ENCODE measurements at regions not wholly inside any gene's neighbourhood (a gene's known extent, or its start where the extent isn't known, plus 50 kb on each side); places are given as distances from the start of the nearest gene placed in this dataset.

DNA sequence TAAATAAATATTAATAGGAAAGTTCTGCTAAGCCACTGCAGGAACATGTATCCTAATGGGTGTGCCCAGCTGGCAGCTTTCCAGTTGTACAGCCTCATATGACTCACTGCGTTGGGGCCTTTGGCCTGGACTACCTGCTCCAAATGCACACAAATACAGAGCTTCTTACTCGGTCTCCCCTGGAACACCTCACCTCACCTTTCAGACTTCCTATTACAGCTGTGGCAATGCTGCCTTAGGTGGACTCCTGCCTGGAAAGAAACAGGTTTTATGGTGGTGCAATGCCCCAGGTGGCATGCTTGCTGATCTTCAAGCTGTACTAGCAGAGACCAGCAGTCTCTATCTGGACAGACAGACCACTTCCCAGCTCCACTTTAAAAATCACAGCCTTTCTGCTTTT lies 85.7 kb upstream of the EXOC1L start:
- Mint-ChIP-seq H3K36me3 (ENCODE audit: low read depth) (peaks cover 3% of the 10 kb centered on the region), H3K27me3 (peaks cover 72% of the 10 kb centered on the region), H3K27ac (no peak overlapping the region), H3K4me1 (peaks cover 2% of the 10 kb centered on the region), H3K4me3 (no peak overlapping the region)
- ATAC-seq (no peak), DNase-seq (no peak)
- H3K9me3 ChIP-seq (ENCODE audit: control insufficient read depth, low read length, poor library complexity, severe bottlenecking): no peaks in the 10 kb centered on the region

DNA sequence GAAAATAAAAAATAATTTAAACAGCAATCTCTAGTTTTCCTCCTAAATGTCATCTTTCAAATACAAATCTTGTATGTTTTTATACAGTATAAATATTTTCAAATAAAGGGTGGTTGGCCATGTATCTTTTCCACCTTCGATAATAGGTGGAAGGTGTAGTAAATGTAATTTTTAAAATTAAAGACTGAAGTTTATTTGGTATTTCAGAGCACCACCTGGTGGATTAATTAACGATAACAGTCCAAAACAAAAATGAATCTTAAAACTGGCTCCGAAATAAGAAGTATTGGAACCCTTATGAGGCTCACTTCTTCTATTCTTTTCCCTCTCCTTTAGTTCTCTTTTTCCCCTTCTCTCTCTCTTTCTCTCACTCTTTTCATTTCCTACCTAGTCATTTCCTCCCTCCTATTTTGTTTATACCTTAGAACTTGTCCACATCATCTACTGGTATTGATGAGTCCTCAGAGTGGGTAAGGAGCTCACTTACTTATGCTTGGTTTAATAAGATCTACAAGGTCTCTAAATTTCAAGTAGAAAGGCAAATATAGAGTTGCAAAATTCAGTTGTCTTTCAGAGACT lies 82.9 kb upstream of the EXOC1L start:
- Mint-ChIP-seq H3K4me1 (peaks cover 2% of the 10 kb centered on the region), H3K4me3 (no peak overlapping the region), H3K36me3 (ENCODE audit: low read depth) (peaks cover 5% of the 10 kb centered on the region), H3K27ac (no peak overlapping the region), H3K27me3 (peaks cover 78% of the 10 kb centered on the region)
- no peak for DNase-seq
- ATAC-seq: no peak
- no peaks in the 10 kb centered on the region for H3K9me3 ChIP-seq (ENCODE audit: control insufficient read depth, low read length, poor library complexity, severe bottlenecking)

DNA sequence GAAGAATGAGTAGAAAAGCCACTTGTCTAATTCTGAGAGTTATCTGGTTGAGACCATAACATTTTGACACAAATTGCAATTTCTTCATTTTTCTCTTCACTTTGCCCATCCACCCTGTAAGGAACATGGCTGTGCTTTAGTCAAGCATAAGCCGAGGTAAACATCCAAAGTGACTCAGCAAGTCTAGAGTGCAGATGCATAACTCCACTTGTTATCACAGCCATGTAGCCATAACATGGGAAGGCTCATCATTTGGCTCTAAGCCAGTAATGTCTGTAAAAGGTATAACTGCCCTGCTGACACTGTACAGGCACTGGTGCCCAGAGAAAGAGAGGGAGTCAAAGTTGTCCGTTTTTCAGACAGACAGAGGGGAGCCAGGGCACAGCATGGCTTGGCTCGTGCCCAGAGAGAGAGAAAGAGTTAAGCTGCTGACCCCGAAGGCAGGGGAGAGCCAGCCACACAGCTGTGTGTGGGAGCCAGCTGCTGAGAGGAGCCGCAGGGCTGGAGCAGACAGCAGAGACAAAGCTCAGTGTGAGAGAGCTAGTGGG lies 76.9 kb upstream of the EXOC1L start:
- no peak overlapping the region for H3K4me3 Mint-ChIP-seq
- H3K4me1 Mint-ChIP-seq: no peaks in the 10 kb centered on the region
- no peak overlapping the region for H3K27ac Mint-ChIP-seq
- no peak for ATAC-seq
- peaks cover 2% of the 10 kb centered on the region for H3K36me3 Mint-ChIP-seq (ENCODE audit: low read depth)
- H3K9me3 ChIP-seq (ENCODE audit: control insufficient read depth, low read length, poor library complexity, severe bottlenecking): no peaks in the 10 kb centered on the region
- H3K27me3 Mint-ChIP-seq: peaks cover 50% of the 10 kb centered on the region
- DNase-seq: no peak

DNA sequence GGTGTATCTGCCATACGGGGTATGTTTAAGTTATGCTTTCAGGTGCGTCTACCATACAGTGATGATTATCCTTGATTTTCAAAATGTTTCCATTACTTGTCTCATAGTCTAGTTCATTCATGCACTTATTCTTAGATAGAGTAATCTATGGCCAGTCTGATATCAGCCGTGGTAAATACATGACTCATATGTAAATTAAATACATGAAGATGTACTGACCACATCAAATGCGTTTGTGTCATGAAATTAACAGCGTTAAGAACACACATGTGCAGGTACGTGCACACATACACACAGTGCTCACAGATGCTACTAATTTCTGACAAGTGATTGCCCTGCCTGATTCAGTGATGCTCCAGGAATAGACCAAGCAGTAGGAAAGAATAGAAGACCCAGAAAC lies 75.2 kb upstream of the EXOC1L start:
- DNase-seq (no peak), ATAC-seq (no peak)
- Mint-ChIP-seq H3K4me3 (no peak overlapping the region), H3K27ac (no peak overlapping the region), H3K4me1 (no peaks in the 10 kb centered on the region), H3K36me3 (ENCODE audit: low read depth) (peaks cover 4% of the 10 kb centered on the region), H3K27me3 (peaks cover 34% of the 10 kb centered on the region)
- H3K9me3 ChIP-seq (ENCODE audit: control insufficient read depth, low read length, poor library complexity, severe bottlenecking): peaks cover 2% of the 10 kb centered on the region

DNA sequence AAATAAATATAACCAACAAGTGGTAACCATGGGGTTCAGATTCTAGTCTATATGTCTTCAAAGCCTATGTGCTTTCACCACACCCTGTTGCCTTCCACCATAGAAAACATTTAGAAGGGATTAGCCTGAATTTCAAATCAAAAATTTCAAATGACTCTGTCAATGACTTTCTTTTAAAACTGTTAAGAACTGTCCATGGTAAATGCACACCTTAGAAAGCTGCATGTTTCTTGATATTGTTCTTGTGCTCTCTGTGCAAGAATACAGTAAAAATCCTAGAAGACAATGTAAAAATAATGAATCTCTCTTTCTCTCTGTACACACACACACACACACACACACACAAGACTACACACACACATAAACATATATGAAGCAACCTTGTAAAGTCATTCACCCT lies 74.6 kb upstream of the EXOC1L start:
- ATAC-seq: no peak
- H3K27ac Mint-ChIP-seq: no peak overlapping the region
- H3K9me3 ChIP-seq (ENCODE audit: control insufficient read depth, low read length, poor library complexity, severe bottlenecking): peaks cover 2% of the 10 kb centered on the region
- H3K27me3 Mint-ChIP-seq: peaks cover 28% of the 10 kb centered on the region
- H3K36me3 Mint-ChIP-seq (ENCODE audit: low read depth): peaks cover 4% of the 10 kb centered on the region
- DNase-seq: no peak
- H3K4me1 Mint-ChIP-seq: no peaks in the 10 kb centered on the region
- no peak overlapping the region for H3K4me3 Mint-ChIP-seq

DNA sequence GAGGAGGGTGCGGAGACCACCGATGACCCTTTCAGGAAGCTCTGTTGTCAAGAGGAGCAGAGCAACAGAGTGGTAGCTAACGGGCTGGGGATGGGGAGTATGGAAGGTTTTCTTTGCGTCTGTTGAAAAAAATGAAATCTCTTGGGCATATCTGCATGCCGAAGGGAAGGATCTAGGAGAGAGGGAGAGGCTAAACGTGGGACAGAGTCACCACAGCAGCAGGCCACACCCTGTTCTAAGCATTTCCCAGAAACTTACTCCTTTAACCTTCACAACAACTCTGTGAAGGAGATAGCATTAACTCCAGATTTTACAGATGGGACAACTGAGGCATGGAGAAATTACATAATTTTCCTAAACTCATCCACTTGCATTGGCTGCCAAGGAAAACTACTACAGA lies 71.8 kb upstream of the EXOC1L start:
- no peak for DNase-seq
- no peaks in the 10 kb centered on the region for H3K4me1 Mint-ChIP-seq
- H3K27me3 Mint-ChIP-seq: peaks cover 15% of the 10 kb centered on the region
- no peak overlapping the region for H3K27ac Mint-ChIP-seq
- ATAC-seq: no peak
- H3K9me3 ChIP-seq (ENCODE audit: control insufficient read depth, low read length, poor library complexity, severe bottlenecking): peaks cover 2% of the 10 kb centered on the region
- H3K4me3 Mint-ChIP-seq: no peak overlapping the region
- H3K36me3 Mint-ChIP-seq (ENCODE audit: low read depth): peaks cover 4% of the 10 kb centered on the region

DNA sequence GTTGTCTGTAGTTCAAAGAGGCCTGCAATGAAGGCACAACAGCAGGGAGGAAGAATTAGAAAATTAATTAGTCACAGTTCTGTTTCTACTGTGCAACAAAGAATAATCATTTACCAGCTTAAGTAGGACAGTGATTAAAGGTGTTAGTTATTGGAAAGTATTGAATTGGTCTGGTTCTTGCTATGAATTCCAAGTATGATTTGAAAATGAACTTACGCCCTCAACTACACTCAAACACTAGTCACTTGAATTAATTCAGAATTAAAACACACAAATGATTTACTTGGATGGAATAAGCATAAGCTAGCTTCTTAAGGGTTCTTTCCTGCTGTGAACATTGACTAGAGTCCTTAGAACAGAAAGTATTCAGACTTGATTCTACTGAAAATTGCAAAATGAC lies 69.9 kb upstream of the EXOC1L start:
- ATAC-seq: no peak
- H3K27ac Mint-ChIP-seq: no peak overlapping the region
- H3K36me3 Mint-ChIP-seq (ENCODE audit: low read depth): peaks cover 4% of the 10 kb centered on the region

DNA sequence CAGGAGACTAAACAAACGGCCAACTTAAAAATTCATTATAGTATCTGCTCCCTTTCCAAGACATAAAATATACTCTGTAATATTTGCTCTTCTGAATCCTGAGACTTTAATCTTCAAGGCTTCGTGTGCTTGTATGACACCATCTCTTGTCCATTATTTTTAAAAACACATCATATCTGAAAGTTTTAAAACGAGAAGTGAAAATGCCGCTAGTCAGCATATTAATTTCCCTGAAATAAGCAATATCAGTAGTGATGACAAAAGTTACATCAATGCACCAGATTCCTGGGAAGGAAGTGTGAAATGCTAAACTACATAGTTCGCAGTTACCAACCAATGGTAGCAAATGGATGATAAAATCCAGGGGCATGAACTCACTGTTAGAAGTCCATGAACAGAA lies 66.8 kb upstream of the EXOC1L start:
- peaks cover 4% of the 10 kb centered on the region for H3K4me1 Mint-ChIP-seq
- H3K27me3 Mint-ChIP-seq: peaks cover 6% of the 10 kb centered on the region
- peaks cover 2% of the 10 kb centered on the region for H3K9me3 ChIP-seq (ENCODE audit: control insufficient read depth, low read length, poor library complexity, severe bottlenecking)
- H3K27ac Mint-ChIP-seq: no peak overlapping the region
- ATAC-seq (no peak), DNase-seq (no peak)
- H3K36me3 Mint-ChIP-seq (ENCODE audit: low read depth): peaks cover 4% of the 10 kb centered on the region
- H3K4me3 Mint-ChIP-seq: no peak overlapping the region

More for the DNA sequence above, 69.9 kb upstream of the EXOC1L start:
- Mint-ChIP-seq H3K4me3 (no peak overlapping the region), H3K27me3 (peaks cover 12% of the 10 kb centered on the region), H3K4me1 (no peaks in the 10 kb centered on the region)
- H3K9me3 ChIP-seq (ENCODE audit: control insufficient read depth, low read length, poor library complexity, severe bottlenecking): peaks cover 2% of the 10 kb centered on the region
- DNase-seq: no peak

DNA sequence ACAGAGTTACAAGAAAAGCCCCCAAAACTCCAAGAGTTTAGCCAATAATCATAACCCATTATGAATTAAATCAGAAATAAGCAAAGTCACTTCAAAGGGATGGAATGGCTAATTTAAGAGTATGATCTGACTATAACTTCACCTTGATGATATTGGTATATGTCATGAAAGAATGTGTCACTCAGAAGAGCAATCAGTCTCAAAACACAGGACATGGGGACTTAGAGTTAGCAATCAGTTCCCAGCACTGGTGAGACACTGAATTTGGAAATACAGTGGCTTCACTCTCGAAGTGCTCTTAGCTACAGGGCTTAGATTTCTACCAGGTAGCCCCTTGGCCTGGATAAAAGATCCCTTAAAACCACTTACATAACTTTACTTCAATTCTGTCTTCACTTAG lies 65.7 kb upstream of the EXOC1L start:
- H3K27me3 Mint-ChIP-seq: peaks cover 6% of the 10 kb centered on the region
- DNase-seq: no peak
- ATAC-seq: no peak
- H3K4me1 Mint-ChIP-seq: peaks cover 4% of the 10 kb centered on the region
- H3K9me3 ChIP-seq (ENCODE audit: control insufficient read depth, low read length, poor library complexity, severe bottlenecking): peaks cover 2% of the 10 kb centered on the region
- H3K4me3 Mint-ChIP-seq: no peak overlapping the region
- H3K27ac Mint-ChIP-seq: no peak overlapping the region
- no peaks in the 10 kb centered on the region for H3K36me3 Mint-ChIP-seq (ENCODE audit: low read depth)

DNA sequence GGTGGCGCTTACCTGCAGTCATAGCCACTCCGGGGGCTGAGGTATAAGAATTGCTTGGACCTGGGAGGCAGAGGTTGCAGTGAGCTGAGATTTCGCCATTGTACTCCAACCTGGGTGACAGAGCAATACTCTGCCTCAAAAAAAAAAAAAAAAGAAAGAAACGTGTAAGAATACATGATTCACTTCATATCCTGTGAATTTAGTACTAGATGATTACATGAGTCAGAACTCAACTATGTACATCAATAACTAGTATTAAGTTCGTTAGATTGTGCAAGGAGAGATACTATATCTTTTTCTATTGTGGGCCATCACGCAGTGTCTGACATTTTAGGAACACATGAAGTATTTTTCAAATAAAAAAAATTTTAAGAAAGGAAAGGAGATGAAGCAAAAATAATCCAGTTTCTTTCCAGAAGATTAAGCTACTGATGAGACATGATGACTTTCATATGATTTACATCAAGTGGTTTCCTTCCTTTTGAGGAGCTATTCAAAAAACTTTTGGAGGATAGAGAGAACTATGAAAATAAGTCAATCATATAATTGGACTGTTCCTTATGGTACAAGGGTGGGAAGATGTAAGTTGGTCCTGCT lies 64.7 kb upstream of the EXOC1L start:
- H3K9me3 ChIP-seq (ENCODE audit: control insufficient read depth, low read length, poor library complexity, severe bottlenecking): no peaks in the 10 kb centered on the region
- peaks cover 4% of the 10 kb centered on the region for H3K4me1 Mint-ChIP-seq
- ATAC-seq (no peak), DNase-seq (no peak)
- peaks cover 6% of the 10 kb centered on the region for H3K27me3 Mint-ChIP-seq
- H3K36me3 Mint-ChIP-seq (ENCODE audit: low read depth): no peaks in the 10 kb centered on the region
- H3K27ac Mint-ChIP-seq: no peak overlapping the region
- no peak overlapping the region for H3K4me3 Mint-ChIP-seq

DNA sequence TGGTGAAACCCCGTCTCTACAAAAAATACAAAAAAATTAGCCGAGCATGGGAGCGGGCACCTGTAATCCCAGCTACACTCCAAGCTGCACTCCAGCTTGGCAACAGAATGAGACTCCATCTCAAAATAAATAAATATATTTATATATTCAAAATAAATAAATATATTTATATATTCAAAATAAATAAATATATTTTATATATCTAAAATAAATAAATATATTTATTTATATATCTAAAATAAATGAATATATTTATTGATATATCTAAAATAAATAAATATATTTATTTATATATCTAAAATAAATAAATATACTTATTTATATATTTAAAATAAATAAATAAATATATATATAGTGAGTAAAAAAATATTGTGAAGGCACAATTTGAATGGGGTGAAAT lies 63.4 kb upstream of the EXOC1L start:
- H3K4me1 Mint-ChIP-seq: peaks cover 4% of the 10 kb centered on the region
- DNase-seq (no peak), ATAC-seq (no peak)
- H3K36me3 Mint-ChIP-seq (ENCODE audit: low read depth): no peaks in the 10 kb centered on the region
- no peak overlapping the region for H3K4me3 Mint-ChIP-seq
- H3K9me3 ChIP-seq (ENCODE audit: control insufficient read depth, low read length, poor library complexity, severe bottlenecking): no peaks in the 10 kb centered on the region
- H3K27me3 Mint-ChIP-seq: peaks cover 11% of the 10 kb centered on the region
- H3K27ac Mint-ChIP-seq: no peak overlapping the region

DNA sequence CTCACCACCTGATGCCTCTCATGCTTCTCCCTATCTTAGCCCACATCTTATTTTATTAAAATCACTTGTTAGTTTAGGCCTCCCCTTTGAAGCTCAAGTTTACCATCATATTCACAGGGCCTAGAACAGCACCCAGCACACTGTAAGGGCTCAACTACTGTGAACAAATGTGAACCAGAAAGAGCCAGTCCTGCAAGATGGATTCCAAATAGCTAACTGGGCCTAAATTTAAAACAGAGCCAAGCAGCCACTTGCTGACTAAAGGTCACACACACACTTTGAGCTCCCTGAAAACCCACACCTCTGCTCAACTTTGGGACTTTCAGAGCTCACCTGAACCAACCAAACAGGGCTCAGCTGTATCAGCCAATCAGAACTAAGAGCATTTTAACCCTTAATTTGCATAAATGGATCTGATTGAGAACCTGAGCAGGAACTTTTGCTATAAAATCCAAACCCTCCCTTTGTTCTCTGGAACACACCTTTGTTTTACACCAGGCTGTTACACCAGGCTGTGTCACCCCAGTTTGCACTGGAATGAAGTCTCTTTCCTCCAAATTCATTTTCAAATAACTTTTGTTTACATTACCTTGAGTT lies 62.1 kb upstream of the EXOC1L start:
- peaks cover 4% of the 10 kb centered on the region for H3K4me1 Mint-ChIP-seq
- H3K36me3 Mint-ChIP-seq (ENCODE audit: low read depth): no peaks in the 10 kb centered on the region
- peak overlapping the region; percentile 43 for H3K27ac Mint-ChIP-seq
- DNase-seq (no peak), ATAC-seq (no peak)
- no peaks in the 10 kb centered on the region for H3K9me3 ChIP-seq (ENCODE audit: control insufficient read depth, low read length, poor library complexity, severe bottlenecking)
- peaks cover 6% of the 10 kb centered on the region for H3K27me3 Mint-ChIP-seq
- H3K4me3 Mint-ChIP-seq: no peak overlapping the region

DNA sequence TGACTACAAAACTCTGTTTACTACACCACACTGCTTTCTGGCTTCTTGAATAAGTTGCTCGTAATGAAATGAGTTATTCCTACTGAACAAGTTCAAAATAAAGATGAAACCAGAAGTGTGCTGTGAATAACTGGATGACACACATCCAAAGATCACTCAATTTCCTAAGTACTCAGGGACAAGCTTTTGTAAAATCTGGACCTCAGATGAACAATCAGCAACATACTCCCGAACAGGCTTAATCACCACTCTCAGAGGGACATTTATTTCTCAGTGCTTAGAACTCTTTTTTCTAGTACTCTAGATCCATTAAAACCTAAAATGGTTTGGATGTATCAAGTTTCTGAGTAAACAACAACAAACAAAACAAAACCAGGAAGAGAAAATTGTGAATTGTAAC lies 61.5 kb upstream of the EXOC1L start:
- no peaks in the 10 kb centered on the region for H3K36me3 Mint-ChIP-seq (ENCODE audit: low read depth)
- H3K4me1 Mint-ChIP-seq: peaks cover 4% of the 10 kb centered on the region
- H3K27me3 Mint-ChIP-seq: peaks cover 6% of the 10 kb centered on the region
- H3K4me3 Mint-ChIP-seq: no peak overlapping the region
- H3K9me3 ChIP-seq (ENCODE audit: control insufficient read depth, low read length, poor library complexity, severe bottlenecking): no peaks in the 10 kb centered on the region
- no peak for ATAC-seq
- H3K27ac Mint-ChIP-seq: peak overlapping the region; percentile 43
- no peak for DNase-seq

DNA sequence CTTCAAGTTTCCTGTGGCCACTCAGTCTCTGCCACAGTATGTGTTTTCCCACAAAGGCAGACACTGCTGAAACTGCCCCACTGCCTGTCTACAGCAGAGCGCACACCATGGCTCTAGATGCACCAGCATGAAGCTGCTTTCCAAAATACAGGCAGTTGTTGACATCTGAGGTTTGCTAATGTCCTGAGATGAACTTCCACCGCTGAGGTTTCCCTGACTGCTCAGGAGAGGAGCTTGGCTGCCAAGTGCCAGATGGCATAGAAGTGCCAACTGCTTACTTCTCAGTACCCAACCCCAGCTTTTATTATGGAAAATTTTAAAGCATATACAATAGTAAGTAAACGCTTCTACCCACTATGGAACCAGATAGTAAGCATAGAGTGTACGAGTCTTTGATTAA lies 61.0 kb upstream of the EXOC1L start:
- H3K36me3 Mint-ChIP-seq (ENCODE audit: low read depth): no peaks in the 10 kb centered on the region
- peaks cover 6% of the 10 kb centered on the region for H3K27me3 Mint-ChIP-seq
- ATAC-seq (no peak), DNase-seq (no peak)
- H3K27ac Mint-ChIP-seq: no peak overlapping the region
- H3K9me3 ChIP-seq (ENCODE audit: control insufficient read depth, low read length, poor library complexity, severe bottlenecking): no peaks in the 10 kb centered on the region
- no peak overlapping the region for H3K4me3 Mint-ChIP-seq
- peaks cover 4% of the 10 kb centered on the region for H3K4me1 Mint-ChIP-seq

All from T-helper 17 cell (primary cell).